MM.1S (cell line): ENCODE measurements at regions not wholly inside any gene's neighbourhood (a gene's known extent, or its start where the extent isn't known, plus 50 kb on each side); places are given as distances from the start of the nearest gene placed in this dataset.

Experiments used
- DNase-seq: peaks from one replicate; pipeline ENCODE4 v3.0.0-alpha.2; 2015
- H2AFZ ChIP-seq: fragments of 300-600 bp; sonication (generic); 2 replicates; pipeline ENCODE4 v1.6.0; 2016; ENCODE audit warnings: antibody characterized with exemption, low read length
- H3F3A ChIP-seq: fragments of 300-600 bp; sonication (generic); 2 replicates; pipeline ENCODE4 v1.6.1; 2016; ENCODE audit warnings: mild to moderate bottlenecking, antibody characterized with exemption, low read length, moderate library complexity, mixed read lengths; ENCODE audit not compliant: insufficient read depth
- H3K27ac ChIP-seq: fragments of 300-600 bp; sonication (generic); 2 replicates; pipeline ENCODE4 v1.5.1; 2016; ENCODE audit warnings: mild to moderate bottlenecking, low read length
- H3K27me3 ChIP-seq: fragments of 300-600 bp; sonication (generic); replicated peaks from 2 replicates; pipeline ENCODE4 v1.6.0; 2016; ENCODE audit warnings: low read length; ENCODE audit not compliant: insufficient read depth
- H3K36me3 ChIP-seq: fragments of 300-600 bp; sonication (generic); replicated peaks from 2 replicates; pipeline ENCODE4 v1.6.1; 2016; ENCODE audit warnings: mild to moderate bottlenecking, low read length, mixed read lengths; ENCODE audit not compliant: insufficient read depth
- H3K4me1 ChIP-seq: fragments of 300-600 bp; sonication (generic); 2 replicates; pipeline ENCODE4 v1.6.1; 2016; ENCODE audit warnings: low read length, mixed read lengths
- H3K4me2 ChIP-seq: fragments of 300-600 bp; sonication (generic); 2 replicates; pipeline ENCODE4 v1.6.0; 2016; ENCODE audit warnings: low read depth, low read length
- H3K4me3 ChIP-seq: fragments of 300-600 bp; sonication (generic); 2 replicates; pipeline ENCODE4 v1.5.1; 2016; ENCODE audit warnings: low read length, mixed read lengths
- H3K79me2 ChIP-seq: fragments of 300-600 bp; sonication (generic); 2 replicates; pipeline ENCODE4 v1.6.1; 2016; ENCODE audit warnings: mixed run types, low read length, mixed read lengths
- H3K9ac ChIP-seq: fragments of 300-600 bp; sonication (generic); 2 replicates; pipeline ENCODE4 v1.6.1; 2016; ENCODE audit warnings: low read length, mixed read lengths
- H3K9me2 ChIP-seq: fragments of 300-600 bp; sonication (generic); replicated peaks from 2 replicates; pipeline ENCODE4 v1.6.1; 2016; ENCODE audit warnings: mild to moderate bottlenecking, low read length, mixed read lengths; ENCODE audit not compliant: insufficient read depth
- H3K9me3 ChIP-seq: fragments of 300-600 bp; sonication (generic); replicated peaks from 2 replicates; pipeline ENCODE4 v1.6.1; 2016; ENCODE audit warnings: mild to moderate bottlenecking, low read length, mixed read lengths; ENCODE audit not compliant: insufficient read depth
- H4K20me1 ChIP-seq: fragments of 300-600 bp; sonication (generic); 2 replicates; pipeline ENCODE4 v1.6.1; 2016; ENCODE audit warnings: mild to moderate bottlenecking, low read length, moderate library complexity, mixed read lengths; ENCODE audit not compliant: insufficient read depth
- CTCF ChIP-seq: fragments of 300-600 bp; sonication (generic); IDR thresholded peaks from 2 replicates; pipeline ENCODE4 v1.5.1; 2016; ENCODE audit warnings: antibody characterized with exemption, low read length, mixed read lengths
- EZH2 ChIP-seq: fragments of 300-600 bp; sonication (generic); optimal IDR thresholded peaks from 2 replicates; pipeline ENCODE3; 2017; ENCODE audit warnings: low read depth, mild to moderate bottlenecking, antibody characterized with exemption, low read length, mixed read lengths
- EZH2phosphoT487 ChIP-seq: fragments of 300-600 bp; sonication (generic); IDR thresholded peaks from 2 replicates; pipeline ENCODE4 v1.6.1; 2018; ENCODE audit warnings: antibody characterized with exemption, low read length

- no peak for TF ChIP-seq EZH2
- Histone ChIP-seq H3F3A (peaks cover 12% of the 10 kb centered on the region), H3K4me3 (no peak overlapping the region), H3K27me3 (no peaks in the 10 kb centered on the region), H3K9me2 (no peaks in the 10 kb centered on the region), H3K79me2 (no peaks in the 10 kb centered on the region), H4K20me1 (no peaks in the 10 kb centered on the region), H3K4me1 (peaks cover 33% of the 10 kb centered on the region), H3K9ac (no peak overlapping the region), H3K36me3 (no peaks in the 10 kb centered on the region), H3K9me3 (no peaks in the 10 kb centered on the region), H3K4me2 (peak overlapping the region; percentile 60), H3K27ac (peak overlapping the region; percentile 60; the same call in 1 of the 2 replicates), H2AFZ (no peak overlapping the region)
- DNase-seq = peak; percentile 58
Measured at GRCh38 chr18:65994302-65994701, 243.5 kb downstream of the CDH7 start.

GRCh38 chr18:65990944-65991708 lies 240.3 kb downstream of the CDH7 start:
- Histone ChIP-seq H3K9ac (no peak overlapping the region), H3K36me3 (no peaks in the 10 kb centered on the region), H3K79me2 (no peaks in the 10 kb centered on the region), H3K4me2 (no peak overlapping the region), H3K4me3 (no peak overlapping the region), H3K9me3 (no peaks in the 10 kb centered on the region), H3K9me2 (no peaks in the 10 kb centered on the region), H3K27me3 (no peaks in the 10 kb centered on the region), H3K27ac (no peak overlapping the region), H3F3A (peaks cover 12% of the 10 kb centered on the region), H2AFZ (no peak overlapping the region), H3K4me1 (peaks cover 33% of the 10 kb centered on the region), H4K20me1 (no peaks in the 10 kb centered on the region)
- no peak for DNase-seq
- no peak for TF ChIP-seq EZH2
- no peak for TF ChIP-seq EZH2phosphoT487
- no peak for TF ChIP-seq CTCF

DNA sequence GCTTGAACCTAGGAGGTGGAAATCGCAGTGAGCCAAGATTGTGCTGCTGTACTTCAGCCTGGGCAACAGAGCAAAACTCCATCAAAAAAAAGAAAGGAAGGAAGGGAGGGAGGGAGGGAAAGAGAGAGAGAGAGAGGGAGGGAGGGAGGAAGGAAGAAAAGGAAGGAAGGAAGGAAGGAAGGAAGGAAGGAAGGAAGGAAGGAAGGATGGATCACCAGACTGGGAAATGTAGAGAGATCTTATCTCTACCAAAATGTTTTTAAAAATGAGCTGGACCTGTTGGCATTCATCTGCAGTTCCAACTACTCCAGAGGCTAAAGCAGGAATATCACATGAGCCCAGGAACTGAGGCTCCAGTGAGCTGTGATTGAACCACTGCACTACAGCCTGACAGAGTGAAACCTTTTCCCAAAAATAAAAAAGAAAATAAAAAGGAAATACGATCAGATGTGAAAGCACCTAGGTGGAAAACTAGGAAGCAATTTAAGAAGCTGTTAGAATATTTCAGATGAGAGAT lies 239.4 kb downstream of the CDH7 start:
- no peaks in the 10 kb centered on the region for H3K9me2 ChIP-seq
- H3F3A ChIP-seq = peaks cover 12% of the 10 kb centered on the region
- H3K4me2 ChIP-seq = no peak overlapping the region
- no peaks in the 10 kb centered on the region for H3K79me2 ChIP-seq
- no peak overlapping the region for H2AFZ ChIP-seq
- no peak overlapping the region for H3K9ac ChIP-seq
- no peaks in the 10 kb centered on the region for H3K27me3 ChIP-seq
- H3K4me1 ChIP-seq = peaks cover 31% of the 10 kb centered on the region
- H4K20me1 ChIP-seq = no peaks in the 10 kb centered on the region
- no peak overlapping the region for H3K4me3 ChIP-seq
- no peak overlapping the region for H3K27ac ChIP-seq
- DNase-seq = no peak
- TF ChIP-seq EZH2phosphoT487 = no peak
- no peak for TF ChIP-seq CTCF
- TF ChIP-seq EZH2 = no peak
- no peaks in the 10 kb centered on the region for H3K36me3 ChIP-seq
- no peaks in the 10 kb centered on the region for H3K9me3 ChIP-seq

DNA sequence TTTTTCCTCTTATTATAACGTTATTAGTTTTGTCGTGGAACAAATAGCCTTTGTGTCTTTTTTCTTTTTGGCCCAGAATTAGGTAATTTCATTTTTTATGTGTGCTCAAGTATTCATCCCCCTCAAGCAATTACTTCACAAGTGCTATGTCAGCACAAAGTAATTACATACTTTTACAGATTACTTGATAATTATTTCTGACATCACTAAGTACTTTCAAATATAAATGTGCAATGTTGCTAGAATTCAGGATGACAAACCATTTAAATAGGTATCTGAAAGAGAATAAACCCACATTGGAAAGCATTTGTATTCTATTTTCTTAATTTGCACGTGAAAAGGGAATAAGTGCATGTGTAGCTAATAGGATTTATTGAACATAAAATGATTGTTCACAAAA lies 238.2 kb downstream of the CDH7 start:
- H4K20me1 ChIP-seq = no peaks in the 10 kb centered on the region
- H3K9ac ChIP-seq = no peak overlapping the region
- peaks cover 9% of the 10 kb centered on the region for H3F3A ChIP-seq
- no peaks in the 10 kb centered on the region for H3K79me2 ChIP-seq
- peaks cover 18% of the 10 kb centered on the region for H3K4me1 ChIP-seq
- no peak overlapping the region for H2AFZ ChIP-seq
- H3K27ac ChIP-seq = no peak overlapping the region
- DNase-seq = no peak
- no peaks in the 10 kb centered on the region for H3K36me3 ChIP-seq
- TF ChIP-seq EZH2 (no peak), CTCF (no peak), EZH2phosphoT487 (no peak)
- no peaks in the 10 kb centered on the region for H3K9me3 ChIP-seq
- no peak overlapping the region for H3K4me3 ChIP-seq
- no peak overlapping the region for H3K4me2 ChIP-seq
- H3K27me3 ChIP-seq = no peaks in the 10 kb centered on the region
- no peaks in the 10 kb centered on the region for H3K9me2 ChIP-seq
